GM18520 (cell line): ENCODE measurements at regions not wholly inside any gene's neighbourhood (a gene's known extent, or its start where the extent isn't known, plus 50 kb on each side); places are given as distances from the start of the nearest gene placed in this dataset.
"Not testable (repeated sequence)": the region's sequence is repeated elsewhere in the genome, so short reads cannot be mapped to it uniquely, and the experiment has no call there.

ENCODE experiments used
- ATAC-seq: cut with Tn5 transposase; IDR thresholded peaks from one replicate; pipeline ENCODE4 v1.9.1; 2021; ENCODE audit not compliant: unreplicated experiment

DNA sequence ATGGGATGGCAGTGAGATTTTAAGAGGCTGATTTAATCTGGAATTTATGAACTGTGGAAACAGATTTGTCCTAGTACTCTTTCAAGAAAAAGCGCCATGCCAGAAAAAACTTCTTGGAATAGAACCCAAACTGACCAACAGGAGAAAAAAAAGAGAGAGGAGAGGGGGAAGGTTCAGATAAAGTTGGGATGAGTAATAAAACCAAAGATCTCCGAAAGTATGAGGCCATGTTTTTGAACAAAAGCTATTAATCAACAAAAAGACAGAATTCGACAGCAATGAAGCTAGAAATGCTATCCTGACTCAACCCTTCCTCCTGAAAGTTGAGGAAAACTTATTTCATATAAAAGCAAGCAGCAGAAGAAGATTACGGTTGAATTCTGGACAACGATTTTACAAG is 135.5 kb downstream of the CEMIP2 start:
- ATAC-seq, result no peak

DNA sequence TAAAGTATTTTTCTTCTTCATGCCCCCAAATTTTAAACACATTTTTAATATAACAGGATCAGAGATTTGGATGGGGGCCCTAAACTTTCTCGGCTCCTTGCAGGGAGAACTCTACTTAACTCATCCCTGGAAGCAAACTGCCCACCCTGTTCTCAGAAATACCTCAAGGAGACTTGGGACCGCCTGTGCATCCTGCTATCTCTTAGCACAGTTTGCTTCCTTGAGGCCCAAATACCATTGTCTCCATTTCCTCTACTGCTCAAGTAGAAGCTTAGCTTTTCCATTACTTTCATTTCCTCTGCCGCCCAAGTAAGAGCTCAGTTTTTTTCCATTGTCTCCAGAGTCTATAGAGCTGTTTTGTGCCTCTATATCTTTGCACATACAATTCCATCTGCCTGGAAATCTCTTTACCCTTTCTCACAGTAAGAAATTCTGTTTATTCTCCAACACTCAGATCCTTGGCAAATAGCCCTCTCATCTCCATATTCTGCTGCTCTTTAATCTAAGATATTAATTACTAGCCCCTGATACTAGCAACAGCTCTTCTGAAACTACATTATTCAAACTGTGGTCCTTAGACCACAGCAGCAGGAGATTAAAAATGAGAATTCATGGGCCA is 137.8 kb downstream of the CEMIP2 start:
- ATAC-seq, result no peak

DNA sequence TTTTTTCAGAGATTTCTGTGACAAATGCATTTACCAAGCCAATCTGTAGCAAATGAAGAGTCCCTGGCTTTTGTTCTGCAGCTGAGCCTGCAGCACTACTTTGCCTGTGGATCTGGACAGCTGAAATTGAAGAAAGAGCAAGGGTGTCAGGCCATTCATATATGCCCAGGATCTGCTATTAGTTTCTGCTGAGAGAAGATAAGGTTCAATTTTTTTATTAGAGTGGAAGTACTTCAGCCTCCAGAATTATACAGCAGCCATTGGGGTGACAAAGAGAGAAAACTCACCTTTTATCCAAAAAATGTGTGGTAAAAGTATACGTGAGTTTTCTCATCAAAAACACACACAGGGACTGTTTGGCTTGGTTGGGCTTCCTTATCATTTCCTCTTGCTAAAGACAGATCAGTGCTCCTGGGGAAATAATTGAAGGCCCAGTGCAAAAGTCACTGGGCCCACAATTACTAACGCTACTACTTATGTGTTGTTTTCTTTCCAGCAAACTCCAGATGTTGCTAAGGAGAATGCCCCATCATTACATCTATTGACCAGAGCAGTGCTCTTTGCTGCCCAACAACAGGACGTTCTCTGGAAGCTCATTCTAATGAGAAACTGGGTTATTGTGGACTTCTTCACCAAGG is 138.6 kb downstream of the CEMIP2 start:
- no peak for ATAC-seq

DNA sequence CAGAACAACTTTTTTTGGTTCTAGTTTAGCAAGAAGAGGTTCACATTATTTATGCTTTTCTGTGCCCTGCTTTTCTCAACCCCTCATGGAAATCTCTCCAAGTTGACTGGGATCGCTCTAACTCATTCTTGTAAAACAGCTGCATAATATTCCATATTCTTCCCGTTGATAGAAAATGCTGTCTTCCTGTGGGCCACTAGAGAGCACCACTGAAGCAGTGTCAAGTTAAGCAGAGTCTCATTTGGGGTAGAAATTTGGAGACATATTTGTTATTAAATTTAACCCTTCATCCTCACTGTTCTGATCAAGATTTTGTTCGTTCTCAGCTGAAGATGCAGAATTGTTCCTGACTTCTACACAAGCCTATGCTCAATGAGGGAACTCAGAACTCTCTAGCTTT is 140.1 kb downstream of the CEMIP2 start:
- no peak for ATAC-seq

DNA sequence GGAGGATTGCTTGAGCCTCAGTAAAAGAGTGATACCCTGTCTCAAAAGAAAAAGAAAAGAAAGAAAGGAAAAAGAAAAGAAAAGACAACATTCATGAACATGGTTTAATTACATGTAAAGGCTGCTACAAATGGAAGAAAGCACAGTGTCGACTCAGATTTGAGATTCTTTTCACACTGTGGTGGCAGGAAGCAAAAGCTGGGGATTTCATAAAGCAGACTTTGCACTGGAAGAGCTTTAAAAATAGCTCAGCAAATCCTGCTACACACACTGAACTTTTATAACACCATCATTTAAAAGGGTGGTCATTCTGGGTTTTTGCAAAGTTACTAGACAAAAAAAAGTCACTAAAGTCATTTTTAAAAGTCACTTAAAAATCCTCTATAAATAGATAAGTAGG is 140.8 kb downstream of the CEMIP2 start:
- no peak for ATAC-seq

DNA sequence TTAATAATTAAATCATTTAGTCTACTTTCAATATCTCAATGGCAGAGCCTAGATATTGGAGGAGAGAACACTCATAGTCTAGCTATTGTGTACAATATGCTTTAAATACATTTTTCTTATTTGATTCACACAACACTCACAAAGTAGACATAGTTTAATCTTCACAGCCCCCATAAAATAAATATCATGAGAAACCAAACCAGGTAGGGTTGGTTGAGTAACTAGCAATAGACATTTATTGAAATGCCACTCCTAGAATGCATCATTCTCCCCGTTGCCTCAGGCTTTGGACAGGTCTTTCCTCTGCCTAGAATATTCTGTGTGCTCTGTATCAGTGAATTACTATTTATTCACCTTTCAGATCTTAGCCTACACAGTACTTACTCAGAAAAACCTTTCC is 141.9 kb downstream of the CEMIP2 start:
- ATAC-seq, result no peak

DNA sequence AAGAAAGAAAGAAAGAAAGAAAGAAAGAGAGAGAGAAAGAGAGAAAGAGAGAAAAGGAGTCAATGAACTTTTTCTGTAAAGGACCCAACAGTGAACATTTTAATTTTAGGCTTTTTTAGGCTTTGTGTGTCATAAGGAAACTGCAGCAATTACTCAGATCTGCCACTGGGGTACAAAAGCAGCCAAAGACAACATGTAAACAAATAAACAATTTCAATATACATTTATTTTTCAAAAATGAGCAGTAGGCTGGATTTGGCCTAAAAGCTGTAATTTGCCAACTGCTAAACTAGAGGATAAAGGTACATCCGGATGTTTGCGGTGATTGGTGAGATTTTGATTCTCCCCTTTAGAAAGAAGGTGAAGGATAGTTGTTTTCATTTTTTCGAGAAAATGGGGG is 143.6 kb downstream of the CEMIP2 start:
- no peak for ATAC-seq

DNA sequence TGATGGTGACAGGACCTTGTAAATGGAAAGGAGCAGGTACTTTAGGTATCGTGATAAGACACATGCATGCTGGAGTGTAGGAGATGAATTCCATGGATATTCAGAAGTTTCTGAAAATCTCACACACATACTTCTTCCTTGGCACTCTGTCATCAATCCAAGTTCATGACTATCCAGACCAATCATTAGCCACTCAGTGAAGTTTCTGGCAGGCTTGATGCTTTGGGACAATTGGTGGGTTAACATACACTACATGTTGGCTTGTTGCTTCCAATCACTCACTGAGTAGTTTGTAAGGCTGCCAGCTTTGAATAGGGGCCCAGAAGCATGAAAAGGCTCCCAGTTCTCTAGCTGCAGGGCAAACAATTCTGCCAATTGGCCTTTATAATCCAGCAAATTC is 147.6 kb downstream of the CEMIP2 start:
- ATAC-seq, result no peak

DNA sequence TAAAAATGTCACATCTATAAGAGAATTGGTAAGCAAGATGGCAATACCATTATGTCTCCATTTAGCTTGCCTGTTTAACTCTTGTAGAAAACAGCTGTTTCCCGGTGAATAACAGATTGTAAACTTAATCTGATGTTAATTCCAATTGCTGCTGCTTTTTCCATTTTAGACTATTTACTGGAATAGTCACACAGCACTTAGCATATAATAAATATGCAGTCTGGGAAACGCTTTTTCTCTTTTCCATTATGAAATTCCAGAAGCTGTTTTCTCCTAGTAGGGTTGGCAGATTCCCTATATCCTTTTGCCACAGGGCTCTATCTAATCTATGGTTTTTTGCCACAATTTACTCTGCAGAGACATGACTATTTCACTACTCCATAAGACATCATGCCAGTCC is 148.0 kb downstream of the CEMIP2 start:
- ATAC-seq, result no peak

DNA sequence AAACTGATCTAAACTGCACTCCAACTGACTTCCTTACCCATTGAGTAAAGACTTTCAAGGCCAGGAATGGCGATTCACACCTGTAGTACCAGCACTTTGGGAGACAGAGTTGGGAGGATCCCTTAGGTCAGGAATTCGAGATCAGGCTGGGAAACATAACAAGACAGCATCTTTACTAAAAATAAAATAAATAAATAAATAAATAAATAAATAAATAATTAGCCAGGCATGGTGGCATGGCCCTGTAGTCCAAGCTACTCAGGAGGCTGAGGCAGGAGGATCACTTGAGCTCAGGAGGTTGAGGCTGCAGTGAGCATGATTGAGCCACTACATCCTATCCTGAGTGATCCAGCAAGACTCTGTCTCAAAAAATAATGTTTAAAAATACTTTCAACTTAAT is 148.4 kb downstream of the CEMIP2 start:
- no peak for ATAC-seq

DNA sequence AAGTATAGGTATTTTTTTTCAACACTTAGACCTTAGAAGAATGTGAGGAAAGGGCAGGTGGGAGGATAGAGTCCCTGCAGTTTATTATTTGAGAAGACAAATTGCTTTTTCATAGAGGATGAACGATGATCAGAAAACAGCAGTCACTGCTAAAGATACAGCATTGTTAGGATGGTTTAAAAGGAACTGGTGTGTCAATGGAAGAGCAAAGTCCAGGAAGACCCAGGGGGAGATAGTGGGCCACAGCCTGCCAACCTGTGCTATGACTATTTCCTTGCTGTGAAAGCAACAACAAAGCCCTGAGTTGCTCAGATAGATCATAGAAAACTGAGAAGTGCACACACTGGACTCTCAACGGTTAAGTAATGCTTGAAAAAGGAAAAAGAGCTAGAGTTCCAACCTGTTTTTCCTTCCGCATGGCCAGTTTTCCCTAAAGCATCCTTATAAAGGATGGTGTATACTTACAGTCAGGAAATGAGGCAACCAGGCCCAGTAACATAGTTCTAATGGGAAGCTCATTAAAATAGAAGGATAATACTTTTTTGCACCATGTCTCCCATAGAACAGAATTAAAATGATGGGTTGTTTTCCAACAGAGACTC is 153.8 kb downstream of the CEMIP2 start:
- ATAC-seq, result no peak

DNA sequence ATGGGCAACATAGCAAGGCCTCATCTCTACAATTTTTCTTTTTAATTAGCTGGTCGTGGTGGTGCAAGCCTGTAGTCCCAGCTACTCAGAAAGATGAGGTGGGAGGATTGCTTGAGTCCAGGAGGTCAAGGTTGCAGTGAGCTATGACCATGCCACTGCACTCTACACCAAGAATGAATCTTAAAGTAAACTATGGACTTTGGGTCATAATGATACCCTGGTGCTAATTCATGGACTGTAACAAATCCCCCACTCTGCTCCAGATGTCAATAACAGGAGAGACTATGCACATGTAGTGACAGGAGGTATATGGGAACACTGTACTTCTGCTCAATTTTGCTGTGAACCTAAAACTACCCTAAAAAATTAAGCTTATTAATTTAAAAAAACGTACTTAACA is 155.4 kb downstream of the CEMIP2 start:
- ATAC-seq, result no peak

DNA sequence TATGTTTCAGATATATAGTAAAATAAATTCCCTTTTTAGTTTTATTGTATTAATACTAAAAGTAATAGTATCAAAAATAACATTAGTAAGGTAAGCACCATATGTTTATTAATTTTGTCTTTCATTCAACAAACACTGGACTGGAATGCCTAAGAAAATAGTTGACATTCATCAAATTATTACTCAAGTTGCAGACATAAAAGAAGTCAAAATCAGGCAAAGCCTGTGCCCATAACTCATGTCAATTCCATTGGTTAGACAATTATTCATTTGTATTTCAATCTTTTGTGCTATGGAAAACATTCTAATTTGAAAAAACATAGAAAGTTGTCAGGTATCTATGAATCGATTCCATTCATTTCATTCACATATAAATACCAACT is 158.9 kb downstream of the CEMIP2 start:
- ATAC-seq, result no peak

DNA sequence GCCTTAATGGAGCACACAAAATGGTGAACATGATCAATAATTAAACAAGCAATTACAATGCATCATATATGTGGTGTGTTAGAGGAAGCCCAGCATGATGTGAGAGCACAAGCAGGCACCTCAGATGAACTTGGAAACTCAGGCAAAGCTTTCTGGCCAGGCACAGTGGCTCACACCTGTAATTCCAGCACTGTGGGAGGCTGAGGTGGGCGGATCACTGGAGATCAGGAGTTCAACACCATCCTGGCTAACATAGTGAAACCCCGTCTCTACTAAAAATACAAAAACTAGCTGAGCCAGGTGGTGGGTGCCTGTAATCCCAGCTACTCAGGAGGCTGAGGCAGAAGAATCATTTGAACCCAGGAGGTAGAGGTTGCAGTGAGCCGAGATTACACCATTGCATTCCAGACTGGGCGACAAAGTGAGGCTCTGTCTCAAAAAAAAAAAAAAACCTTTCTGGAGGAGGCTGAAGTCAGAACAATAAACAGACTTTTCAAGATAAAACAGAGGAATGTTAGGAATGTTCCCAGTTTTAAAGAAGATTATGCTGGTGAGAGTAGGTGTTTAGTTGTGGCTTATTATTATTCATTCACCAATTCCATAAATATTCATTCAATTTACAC is 159.4 kb downstream of the CEMIP2 start:
- no peak for ATAC-seq

DNA sequence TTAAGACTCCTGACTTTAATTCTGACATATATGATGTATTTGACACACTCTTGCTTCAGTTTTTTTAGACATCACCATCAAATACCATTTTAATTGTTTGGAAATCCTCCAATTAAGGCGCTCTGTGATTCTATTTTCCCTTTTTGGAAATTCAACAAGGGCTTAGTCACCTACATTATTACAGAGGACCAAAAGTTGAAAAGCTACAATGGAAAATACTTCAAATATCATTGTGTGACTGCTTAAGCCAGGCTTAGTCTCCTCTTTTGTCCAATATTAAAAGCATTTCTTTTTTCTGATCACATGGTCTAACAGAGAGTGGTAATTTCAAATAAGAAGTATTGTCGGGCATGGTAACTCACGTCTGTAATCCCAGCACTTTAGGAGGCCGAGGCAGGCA is 160.3 kb downstream of the CEMIP2 start:
- no peak for ATAC-seq

DNA sequence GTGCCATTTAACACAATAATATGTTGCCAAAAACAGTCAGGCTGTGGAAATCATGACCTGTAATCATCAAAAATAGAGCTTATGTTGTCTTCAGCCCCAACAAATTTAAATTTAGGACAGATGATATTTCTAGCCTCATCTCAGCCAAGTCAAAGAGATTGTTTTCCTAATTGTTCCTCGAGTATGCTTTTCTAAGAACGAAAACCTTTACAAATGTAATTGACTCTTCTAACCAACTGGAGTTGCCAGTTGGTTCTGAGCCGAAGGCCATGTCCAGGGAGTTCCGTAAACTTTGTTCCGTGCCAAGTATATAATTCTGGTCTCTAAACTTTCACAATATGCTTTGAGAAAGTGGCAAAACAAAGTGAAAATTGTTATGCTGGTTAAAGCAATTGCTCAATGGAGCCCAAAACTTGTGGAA is 160.8 kb downstream of the CEMIP2 start:
- no peak for ATAC-seq

DNA sequence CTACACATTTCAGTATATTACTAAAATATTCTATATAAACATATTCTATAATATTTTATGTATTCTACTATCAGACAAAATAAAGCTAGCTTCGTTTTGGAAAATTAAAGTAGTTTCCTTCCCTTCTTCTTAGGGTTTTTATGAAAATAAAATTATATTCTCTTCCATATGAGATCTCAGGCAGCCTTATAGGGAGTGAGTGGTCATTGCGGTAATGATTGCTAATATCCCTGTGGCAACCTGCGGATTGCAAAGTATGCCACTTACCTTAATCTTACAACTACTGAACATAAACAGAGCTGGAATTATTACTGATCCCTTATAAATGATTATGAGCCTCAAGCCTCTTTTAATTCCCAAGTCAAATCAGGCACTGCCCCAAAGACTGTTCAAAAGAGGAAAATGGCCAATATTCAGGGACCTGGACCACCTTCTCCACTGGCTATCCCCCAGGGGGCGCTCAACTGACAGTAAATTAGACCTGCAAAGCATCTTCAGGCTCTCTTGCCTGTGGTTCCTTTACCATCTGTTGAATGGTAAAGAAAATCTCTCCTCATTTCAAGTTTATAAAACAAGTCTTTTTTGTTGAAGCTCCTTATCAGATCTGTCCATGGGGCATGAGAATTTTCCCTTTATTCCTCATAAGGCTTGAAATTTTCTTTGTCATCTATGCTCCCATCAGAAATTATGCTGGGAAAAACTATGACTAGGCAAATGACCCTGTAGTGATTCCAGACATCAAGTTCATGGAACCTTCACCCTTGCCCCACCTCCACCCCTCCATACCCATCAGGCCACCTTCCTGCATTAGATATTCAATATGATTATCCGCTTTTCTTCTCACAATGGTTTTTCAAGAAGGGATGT is 163.9 kb downstream of the CEMIP2 start:
- ATAC-seq, result peak; percentile 61

DNA sequence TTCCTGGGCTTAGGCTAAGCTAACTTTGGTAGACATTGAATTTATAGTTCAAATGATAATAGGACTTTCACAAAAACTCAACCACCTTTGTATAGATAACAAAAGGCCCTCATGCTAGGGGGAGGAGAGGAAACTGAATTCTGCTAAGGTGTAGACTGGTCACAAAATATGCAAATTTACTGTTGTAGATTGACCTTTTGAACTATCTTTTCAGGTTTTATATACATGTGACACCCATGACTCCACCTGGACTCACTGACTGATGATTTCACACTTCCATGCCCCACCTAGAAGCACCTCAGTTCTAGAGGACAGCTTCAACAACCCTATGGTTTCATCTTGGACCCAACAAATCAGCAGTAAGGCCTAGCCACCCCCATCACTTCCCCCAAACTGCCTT is 165.7 kb downstream of the CEMIP2 start:
- peak; percentile 66 for ATAC-seq

DNA sequence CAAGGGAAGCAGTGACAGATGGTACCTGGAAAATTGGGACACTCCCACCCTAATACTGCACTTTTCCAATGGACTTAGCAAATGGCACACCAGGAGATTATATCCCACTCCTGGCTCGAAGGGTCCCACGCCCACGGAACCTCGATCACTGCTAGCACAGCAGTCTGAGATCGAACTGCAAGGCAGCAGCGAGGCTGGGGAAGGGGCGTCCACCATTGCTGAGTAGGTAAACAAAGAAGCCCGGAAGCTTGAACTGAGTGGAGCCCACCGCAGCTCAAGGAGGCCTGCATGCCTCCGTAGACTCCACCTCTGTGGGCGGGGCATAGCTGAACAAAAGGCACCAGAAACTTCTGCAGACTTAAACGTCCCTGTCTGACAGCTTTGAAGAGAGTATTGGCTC is 172.6 kb downstream of the CEMIP2 start:
- ATAC-seq, result not testable (repeated sequence)

DNA sequence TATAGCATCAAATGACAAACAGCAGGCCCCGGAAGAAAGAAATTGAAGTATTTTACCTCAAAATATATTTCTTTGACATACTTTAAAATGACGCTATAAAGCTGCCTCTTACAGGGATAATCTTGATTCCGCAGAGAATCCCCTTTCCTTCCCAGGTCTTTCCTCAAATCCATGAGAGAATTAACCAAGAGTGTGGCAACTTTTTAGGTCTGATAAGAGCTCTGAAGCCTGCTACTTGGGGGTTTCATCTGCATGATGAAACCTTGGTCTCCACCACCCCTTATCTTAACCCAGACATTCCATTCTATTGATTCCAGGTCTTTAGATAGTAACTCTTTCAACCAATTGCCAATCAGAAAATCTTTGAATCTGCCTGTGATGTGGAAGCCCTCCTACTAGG is 173.8 kb downstream of the CEMIP2 start:
- no peak for ATAC-seq

DNA sequence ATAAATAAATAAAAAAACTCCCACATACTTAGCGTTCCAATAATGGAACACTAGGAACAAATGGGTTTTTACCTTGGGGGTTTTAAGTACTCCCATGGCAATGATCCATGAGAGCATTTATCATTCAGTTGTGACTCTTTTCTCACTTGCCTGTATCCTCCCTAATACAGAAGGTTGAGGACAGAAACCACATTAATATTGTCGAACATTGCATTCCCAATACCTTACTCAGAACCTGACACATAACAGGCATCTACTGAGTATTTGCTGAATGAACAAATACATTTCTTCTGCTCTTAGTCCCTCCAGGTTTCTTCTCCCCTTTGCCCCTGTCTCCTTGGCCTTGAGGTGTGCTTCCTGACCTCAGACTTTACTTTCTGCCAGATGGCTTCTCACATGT is 175.9 kb downstream of the CEMIP2 start:
- ATAC-seq, result no peak
